Dedifferentiated amniotic fluid mesenchymal stem cell (primary cell): ENCODE measurements at regions not wholly inside any gene's neighbourhood (a gene's known extent, or its start where the extent isn't known, plus 50 kb on each side); places are given as distances from the start of the nearest gene placed in this dataset.

Source experiments
- DNase-seq: peaks from one replicate; pipeline ENCODE4 v3.0.0-alpha.2; 2016; ENCODE audit errors: extremely low spot score

DNA sequence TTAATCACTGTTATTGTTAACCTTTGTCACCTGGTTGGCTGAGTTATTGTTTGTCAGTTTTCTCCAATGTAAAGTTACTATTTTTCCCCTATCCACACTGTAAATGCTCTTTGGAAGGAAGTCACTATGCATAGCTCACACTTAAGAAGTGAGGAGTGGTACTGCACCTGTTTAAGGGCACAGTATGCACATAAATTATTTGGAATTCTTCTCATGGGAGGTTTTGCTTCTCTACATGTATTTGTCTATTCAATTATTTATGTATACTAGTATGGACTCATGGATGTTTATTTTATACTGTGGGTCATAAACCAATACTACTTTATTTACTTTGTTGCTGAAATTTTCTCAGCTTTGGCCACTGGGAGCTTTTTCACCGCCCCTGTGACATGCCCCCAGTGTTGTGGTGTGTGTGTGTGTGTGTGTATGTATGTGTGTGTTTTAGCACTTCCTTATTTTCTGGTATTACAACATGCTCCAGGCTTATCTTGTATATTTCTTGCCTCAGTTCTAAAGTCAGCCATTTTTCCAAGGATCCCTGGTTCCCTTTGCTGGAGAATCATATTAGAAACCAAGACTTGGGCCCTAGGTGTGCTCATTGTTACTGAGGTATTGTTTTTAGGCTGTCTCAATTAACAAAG, 290.5 kb downstream of the KBTBD8 start:
- no peak for DNase-seq

DNA sequence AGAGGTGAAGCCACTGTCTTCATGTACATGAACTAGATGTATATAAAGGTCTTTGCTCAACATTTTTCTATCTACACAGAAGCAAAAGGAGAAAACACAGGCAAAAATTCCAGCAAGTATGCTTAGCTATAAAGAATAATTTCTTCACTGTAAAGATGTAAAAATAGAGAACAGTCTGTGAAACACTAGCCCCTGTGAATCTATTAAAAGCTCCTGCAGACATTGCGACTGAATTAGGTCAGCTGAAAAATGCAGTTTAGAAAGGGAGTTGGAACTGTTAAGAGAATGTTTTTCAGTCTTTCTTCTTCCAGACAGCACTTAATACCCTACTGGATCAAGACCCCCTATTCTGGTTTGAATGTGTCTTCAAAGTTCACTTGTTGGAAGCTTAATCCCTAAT, 291.5 kb downstream of the KBTBD8 start:
- DNase-seq = no peak

DNA sequence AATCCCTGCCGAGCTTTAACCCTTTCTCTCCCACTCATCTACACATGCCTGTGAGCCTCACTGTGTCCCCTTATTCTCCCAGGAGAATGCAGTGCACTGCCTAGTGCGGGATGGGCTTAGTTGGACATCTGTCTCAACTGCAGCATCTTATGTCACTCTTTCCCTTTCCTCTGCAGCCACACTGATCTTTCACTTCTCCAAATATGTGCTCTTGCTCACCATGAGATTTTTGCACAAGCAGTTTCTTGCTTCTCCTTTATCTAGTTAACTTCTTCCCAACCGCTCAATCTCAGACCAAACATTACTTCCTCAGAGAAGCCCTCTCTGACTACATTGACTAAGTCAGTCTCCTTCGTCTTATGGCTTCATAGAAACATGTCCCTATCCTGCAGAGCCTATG, 292.3 kb downstream of the KBTBD8 start:
- no peak for DNase-seq

DNA sequence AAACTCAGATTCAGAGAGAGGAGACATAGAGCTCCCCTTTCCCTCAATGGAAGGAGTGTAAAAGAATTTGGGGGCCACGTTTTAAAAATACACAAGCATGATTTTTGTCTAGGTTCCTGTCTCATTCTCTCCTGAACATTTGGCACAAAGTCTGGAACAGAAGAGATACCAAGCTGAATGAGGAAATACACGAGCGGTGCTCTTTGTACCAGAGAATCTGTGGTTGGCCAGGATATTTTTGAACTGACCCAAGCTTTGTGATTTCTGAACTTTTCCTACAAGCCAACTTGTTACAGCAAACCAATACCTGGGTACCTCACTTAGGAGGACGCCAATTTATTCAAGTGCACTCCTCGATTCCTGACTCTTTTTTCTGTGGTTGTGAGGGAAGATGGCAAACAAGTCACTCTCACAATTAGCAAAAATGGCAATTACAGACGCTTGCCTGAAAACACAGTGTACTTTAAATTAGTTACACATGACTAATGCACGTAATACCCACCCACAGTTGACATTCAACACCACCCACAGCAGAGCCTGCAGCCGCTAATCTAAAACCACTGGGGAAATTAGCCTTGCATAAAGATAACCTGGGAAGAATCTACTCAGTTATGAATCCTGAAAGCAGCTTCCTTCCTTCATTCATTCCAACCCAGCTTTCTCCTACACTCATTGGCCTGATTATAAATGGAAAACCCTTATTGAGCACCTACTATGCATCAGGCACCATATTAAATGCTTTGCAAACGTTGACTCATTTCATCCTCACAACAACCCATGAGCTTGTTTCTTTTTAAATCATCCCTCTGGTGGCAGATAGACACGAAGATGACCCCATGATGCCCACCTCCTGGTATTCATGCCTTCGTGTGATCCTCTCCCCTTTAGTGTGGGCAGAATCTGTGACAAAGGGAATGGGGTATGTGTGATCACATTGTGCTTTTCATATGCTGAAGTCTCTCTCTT, 293.5 kb downstream of the KBTBD8 start:
- DNase-seq = no peak

DNA sequence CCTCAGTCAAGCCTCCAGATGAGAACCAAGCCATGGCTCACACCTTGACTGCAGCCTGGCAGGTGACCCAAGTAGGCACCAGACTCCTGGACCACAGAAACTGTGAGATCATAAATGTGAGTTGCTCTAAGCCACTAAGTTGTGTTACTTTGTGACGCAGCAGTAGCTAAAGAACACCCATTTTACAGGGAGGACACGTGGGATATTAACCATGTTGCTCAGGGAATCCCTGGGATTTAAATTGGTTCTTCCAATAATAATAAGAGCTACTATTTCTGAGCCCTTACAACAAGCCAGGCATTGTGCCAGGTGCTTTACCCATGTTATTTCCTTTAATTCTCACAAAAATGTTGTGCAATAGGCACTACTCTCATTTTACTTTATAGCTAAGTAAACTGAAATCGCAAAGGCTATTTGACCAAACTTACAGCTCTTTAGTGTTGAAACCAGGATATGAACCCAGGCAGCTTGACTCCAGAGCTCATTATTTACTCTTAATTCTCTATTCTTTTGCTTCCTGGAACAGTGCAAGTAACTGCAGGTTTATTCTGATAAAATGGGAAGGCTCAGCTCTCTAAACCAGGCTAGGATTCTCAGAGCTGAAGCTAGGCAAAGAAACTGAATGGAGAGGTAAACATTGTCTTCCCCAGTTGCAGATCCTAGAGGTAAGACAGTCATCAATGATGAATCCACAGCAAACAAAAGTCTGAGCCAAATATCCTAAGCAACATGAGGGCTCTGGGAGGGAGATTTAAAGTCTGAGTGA, 294.4 kb downstream of the KBTBD8 start:
- no peak for DNase-seq

DNA sequence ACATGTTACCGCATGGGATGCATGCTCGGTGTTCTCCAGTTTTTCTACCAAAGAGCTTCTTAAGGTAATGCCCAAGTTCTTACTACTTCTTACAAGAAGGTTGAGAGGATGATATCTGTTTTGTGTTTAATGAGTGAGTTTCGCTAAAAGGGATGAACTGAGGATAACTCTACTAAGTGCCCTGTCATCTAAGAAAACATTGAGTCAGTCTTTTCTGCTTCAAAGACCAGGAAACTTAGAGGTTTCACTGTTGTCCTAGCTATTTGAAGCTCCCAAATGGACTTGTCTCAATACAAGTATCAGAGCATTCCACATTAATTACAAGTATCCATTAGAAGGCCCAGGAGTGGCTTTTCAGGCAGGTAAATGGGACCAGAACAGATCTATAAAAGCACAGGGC, 296.2 kb downstream of the KBTBD8 start:
- no peak for DNase-seq

DNA sequence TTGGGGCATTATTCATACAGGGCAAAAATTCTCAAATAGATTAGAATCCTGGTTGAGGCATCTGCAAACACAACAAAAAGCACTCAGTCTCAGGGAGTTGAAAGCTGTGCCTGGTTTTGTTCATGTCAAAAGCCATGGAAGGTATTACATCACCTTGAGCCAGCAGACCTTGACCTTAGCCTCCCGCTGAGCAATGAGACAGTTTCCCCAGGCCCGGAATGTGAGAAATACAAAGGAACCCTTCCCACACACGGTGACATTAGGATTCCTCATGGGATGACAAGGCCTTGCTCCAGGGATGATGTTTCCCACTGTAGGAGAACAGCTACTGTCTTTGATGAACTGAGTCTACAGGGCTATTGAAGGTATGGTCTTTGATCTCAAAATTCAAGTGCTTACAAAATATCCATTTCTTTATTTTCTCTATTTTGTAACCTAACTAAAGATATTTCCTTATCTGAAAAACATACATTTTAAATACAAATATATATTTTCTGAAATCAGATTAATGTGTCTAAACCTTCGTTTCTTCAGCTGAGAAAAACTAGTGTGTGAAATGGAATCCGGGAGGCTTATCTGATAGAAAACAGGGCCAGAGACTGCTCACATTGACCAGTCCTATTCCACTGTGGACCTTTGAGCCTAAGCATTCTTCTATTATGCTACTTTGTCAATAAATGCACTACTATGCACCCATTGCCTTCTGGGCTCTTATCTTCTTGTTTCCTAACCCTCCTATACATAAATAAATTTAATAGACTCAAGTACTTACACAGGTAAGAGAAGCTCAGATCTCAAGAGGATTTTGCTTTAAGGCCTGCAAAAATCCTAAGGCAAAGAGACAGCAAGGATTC, 298.2 kb downstream of the KBTBD8 start:
- no peak for DNase-seq

DNA sequence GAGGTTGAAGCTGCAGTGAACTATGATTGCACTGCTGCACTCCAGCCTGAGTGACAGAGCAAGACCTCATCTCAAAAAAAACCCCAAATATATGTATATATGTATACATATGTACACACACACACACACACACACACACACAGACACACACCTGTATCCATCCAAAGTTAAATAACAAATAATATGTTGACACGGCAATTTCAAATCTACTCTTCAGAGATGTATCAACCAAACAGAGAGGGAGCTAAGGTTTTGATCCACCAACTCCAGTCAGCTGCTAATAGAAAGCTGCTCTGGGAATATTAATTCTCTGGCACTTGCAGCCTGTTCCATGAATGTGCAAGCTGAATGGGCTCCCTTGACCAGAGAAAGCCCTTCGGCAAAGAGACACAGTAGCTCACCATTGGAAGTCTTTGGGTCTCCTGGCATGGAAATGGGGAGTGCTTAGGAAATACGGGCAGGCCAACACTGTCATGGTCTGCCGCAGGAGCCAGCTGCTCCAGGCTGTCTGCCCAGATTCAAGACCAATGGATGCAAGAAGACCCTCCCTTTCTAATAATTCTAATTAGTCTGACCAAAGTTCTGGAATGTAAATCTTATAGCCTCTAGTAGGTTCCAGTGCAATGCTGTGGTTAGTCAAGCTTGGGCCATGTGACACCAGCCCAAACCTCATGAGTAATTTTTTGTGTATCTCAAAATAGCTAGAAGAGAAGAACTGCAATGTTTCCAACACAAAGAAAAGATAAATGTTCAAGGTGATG, 299.8 kb downstream of the KBTBD8 start:
- no peak for DNase-seq

DNA sequence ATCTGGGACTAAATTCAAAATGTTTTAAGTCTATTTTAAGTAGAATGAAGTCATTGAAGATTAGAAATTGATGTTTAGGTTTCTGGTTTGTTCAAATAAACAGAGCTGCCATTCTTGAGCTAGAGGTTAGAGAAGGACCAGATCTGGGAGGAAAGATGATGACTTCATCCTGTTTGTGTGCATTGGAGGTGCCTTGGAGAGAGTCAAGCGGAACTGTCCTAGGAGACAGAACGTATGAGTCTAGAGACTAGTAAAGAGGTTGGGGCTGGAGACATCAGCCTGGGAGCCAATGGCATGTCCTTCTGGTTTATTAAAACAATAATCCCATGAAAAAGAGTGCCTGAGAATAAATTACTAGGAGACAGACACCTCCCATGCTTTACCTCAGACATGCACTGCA, 303.4 kb downstream of the KBTBD8 start:
- DNase-seq = no peak

DNA sequence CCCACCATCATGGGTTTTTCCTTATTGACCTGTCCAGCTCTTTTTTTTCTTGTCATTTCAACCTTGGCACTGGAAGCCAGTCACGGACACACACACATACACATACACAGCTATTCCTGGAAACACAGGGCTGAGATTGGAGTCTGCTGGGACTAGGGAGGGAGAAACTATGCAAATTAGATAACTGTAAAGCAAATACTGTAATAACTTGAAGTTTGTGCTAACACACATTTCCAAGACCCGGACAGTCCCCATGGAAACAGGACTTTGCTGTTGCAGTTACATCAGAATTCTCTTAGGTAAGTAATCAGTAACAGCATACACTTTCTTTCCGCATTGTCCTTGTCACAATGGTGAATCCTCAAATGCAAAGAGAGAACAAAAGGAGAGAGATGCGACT, 304.4 kb downstream of the KBTBD8 start:
- DNase-seq = no peak

DNA sequence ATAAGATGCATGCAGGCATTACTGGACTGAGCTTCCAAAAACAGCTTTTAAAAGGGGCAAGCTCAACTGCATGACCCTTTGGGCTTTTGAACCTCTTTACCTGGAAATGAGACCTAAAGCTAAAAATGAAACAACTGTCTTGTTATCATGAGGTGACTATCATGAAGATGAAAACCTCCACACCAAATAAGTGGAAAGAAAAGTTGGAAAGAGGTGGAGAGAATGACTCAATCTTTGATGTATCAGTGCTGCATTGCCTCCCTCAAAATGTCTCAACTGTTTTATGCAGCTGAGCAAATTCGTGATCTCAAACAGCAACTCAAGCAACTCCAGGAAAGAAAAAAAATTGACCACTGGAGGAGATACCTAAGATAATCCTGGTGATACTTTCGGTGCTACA, 307.1 kb downstream of the KBTBD8 start:
- no peak for DNase-seq

DNA sequence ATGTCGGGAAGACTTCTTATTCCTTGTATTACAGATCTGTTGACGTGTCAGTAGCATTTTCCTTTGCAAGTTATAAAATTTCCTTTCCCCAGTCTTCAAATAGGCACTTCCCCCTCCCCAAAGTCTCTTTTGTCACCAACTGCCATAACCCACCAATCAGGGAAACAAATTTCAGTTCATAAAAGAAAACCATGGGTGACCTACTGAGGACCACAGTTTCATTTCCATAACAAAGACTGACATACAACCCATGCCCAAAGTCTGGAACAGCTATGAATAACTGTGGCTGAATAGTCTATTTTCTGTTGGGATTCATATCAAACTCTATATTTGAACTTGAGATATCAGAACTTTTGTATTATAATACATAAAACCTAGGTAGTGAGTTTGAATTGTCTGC, 307.8 kb downstream of the KBTBD8 start:
- DNase-seq = no peak

DNA sequence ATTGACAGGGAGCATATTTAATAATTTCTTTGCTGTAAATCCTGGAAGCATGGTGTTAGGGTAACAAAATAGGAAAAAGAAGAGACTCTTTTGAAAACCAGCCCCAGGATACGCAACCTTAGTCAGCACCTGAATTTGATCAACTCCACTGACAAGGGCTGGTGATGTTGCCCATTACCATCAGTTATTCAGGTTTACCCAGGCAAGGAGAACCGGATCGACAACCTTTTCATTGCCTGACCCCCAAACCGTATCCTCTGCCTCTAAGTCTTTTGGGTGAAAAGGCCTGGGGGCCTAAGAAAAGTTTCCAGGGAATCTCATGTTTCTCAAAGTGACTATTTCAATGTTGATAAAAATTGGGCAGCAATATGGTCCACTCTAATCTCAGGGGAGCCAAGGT, 313.3 kb downstream of the KBTBD8 start:
- DNase-seq = no peak

DNA sequence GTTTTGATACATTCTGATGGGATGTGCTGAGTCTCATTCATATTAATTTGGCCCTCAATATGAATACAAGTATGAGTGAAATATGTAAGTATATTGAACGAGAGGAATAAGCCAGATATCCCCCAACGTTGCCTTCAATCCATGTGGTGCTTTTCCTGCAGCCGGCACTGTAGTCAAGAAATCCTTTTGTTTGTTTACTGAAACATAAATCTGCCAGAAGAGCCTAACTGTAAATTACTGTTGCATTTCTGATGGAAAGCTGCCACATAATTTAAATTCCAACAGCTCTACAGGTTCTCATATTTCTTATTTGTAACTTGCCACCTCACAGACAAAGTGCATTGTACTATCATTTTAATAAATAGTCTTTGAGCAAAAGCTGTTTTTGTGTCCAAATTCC, 314.0 kb downstream of the KBTBD8 start:
- DNase-seq = no peak

DNA sequence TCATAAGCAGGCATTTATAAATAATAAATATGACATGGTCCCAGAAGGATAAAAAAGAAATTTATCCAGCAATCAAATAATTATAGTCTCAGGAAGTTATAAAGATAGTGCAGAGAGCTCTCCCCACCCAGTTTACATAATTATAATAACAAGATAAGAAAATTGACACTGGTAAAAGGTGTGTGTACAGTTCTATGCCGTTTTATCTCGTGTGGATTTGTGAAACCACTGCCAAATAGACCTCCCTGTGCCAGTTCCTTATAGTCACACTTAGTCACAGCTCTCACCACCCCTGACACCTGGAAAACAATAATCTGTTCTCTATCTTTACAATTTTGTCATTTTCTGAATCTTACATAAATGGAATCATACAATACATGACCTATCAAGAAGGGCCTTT, 320.1 kb downstream of the KBTBD8 start:
- DNase-seq = no peak

DNA sequence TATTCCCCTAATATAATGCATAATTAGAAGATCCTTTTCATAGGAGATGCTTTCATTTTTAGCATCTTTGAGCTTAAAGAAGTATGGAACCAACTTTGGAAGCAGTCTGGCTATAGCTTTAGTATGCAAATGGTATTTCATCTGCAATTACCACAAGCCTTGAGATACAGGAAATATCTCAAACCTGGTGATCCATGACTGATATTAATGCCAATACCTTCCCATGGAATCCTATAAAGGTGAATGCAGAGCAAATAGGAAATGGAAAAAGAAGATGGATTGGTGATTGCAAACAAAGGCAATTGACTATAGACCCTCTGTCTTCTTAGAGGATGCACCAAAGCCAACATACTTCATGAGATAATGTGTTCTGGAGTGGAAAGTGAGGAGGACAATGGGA, 326.4 kb downstream of the KBTBD8 start:
- DNase-seq = no peak
